Right atrium auricular region (tissue), 2 donors: ENCODE measurements at regions not wholly inside any gene's neighbourhood (a gene's known extent, or its start where the extent isn't known, plus 50 kb on each side); places are given as distances from the start of the nearest gene placed in this dataset.

Source experiments
- DNase-seq: peaks from one replicate; pipeline ENCODE4 v3.0.0-alpha.2; 2019; ENCODE audit warnings: low spot score
- H3K27ac ChIP-seq, 2 donors: fragments of 200-600 bp; sonication (generic); 1 replicate in 1 of 2; 2 replicates in 1 of 2; pipeline ENCODE4 v1.5.1; 2016 to 2019
- H3K27me3 ChIP-seq, 2 donors: fragments of 200-600 bp; sonication (generic); one replicate each; pipeline versions ENCODE4 v1.5.1 to v1.6.0; 2017 to 2019
- H3K36me3 ChIP-seq: fragments of 200-600 bp; sonication (generic); one replicate; pipeline ENCODE4 v1.5.1; 2016
- H3K4me1 ChIP-seq, 2 donors: fragments of 200-600 bp; sonication (generic); one replicate each; pipeline versions ENCODE4 v1.5.1 to v1.6.0; 2017 to 2019
- H3K4me3 ChIP-seq, 2 donors: fragments of 200-600 bp; sonication (generic); 1 replicate in 1 of 2; 2 replicates in 1 of 2; pipeline ENCODE4 v1.5.1; 2017 to 2019; ENCODE audit warnings: mild to moderate bottlenecking in 1 of 2, moderate library complexity in 1 of 2
- H3K9me3 ChIP-seq, 2 donors: fragments of 200-600 bp; sonication (generic); one replicate each; pipeline ENCODE4 v1.5.1; 2019
- CTCF ChIP-seq, 2 donors: fragments of 200-600 bp; sonication (generic); IDR thresholded peaks; one replicate each; pipeline ENCODE4 v1.5.1; 2019; ENCODE audit warnings: antibody characterized with exemption in 2 of 2

- no peak for TF ChIP-seq CTCF (IDR thresholded peaks at IDR 0.05)
- DNase-seq = peak; percentile 9
- Histone ChIP-seq H3K9me3 (no peaks in the 10 kb centered on the region), H3K36me3 (no peaks in the 10 kb centered on the region), H3K27me3 (no peaks in the 10 kb centered on the region), H3K4me1 (no peaks in the 10 kb centered on the region), H3K27ac (no peak overlapping the region), H3K4me3 (no peak overlapping the region)
Observed at GRCh38 chr1:29646161-29646775, 409.9 kb downstream of the PTPRU start.

- Histone ChIP-seq H3K36me3 (no peaks in the 10 kb centered on the region), H3K4me1 (no peaks in the 10 kb centered on the region), H3K27ac (no peak overlapping the region), H3K9me3 (no peaks in the 10 kb centered on the region), H3K4me3 (no peak overlapping the region), H3K27me3 (no peaks in the 10 kb centered on the region)
- TF ChIP-seq CTCF (IDR thresholded peaks at IDR 0.05) = no peak
- DNase-seq = no peak
Observed at GRCh38 chr1:29645586-29645985, 409.3 kb downstream of the PTPRU start.

GRCh38 chr1:29644812-29645211 lies 408.5 kb downstream of the PTPRU start:
- no peak overlapping the region for H3K4me3 ChIP-seq
- H3K27ac ChIP-seq = no peak overlapping the region
- H3K27me3 ChIP-seq = no peaks in the 10 kb centered on the region
- no peaks in the 10 kb centered on the region for H3K9me3 ChIP-seq
- no peaks in the 10 kb centered on the region for H3K4me1 ChIP-seq
- no peak for DNase-seq
- no peak for TF ChIP-seq CTCF (IDR thresholded peaks at IDR 0.05)
- H3K36me3 ChIP-seq = no peaks in the 10 kb centered on the region

GRCh38 chr1:29643838-29644440 lies 407.6 kb downstream of the PTPRU start:
- H3K36me3 ChIP-seq = no peaks in the 10 kb centered on the region
- H3K4me1 ChIP-seq = no peaks in the 10 kb centered on the region
- peak; percentile 9 for DNase-seq
- no peak overlapping the region for H3K27ac ChIP-seq
- no peak for TF ChIP-seq CTCF (IDR thresholded peaks at IDR 0.05)
- no peaks in the 10 kb centered on the region for H3K27me3 ChIP-seq
- no peak overlapping the region for H3K4me3 ChIP-seq
- no peaks in the 10 kb centered on the region for H3K9me3 ChIP-seq

GRCh38 chr1:29643281-29643680 lies 407.0 kb downstream of the PTPRU start:
- no peaks in the 10 kb centered on the region for H3K9me3 ChIP-seq
- no peaks in the 10 kb centered on the region for H3K36me3 ChIP-seq
- H3K4me1 ChIP-seq = no peaks in the 10 kb centered on the region
- DNase-seq = peak; percentile 50
- no peak overlapping the region for H3K4me3 ChIP-seq
- H3K27ac ChIP-seq = no peak overlapping the region
- TF ChIP-seq CTCF (IDR thresholded peaks at IDR 0.05) = no peak
- no peaks in the 10 kb centered on the region for H3K27me3 ChIP-seq

GRCh38 chr1:29642519-29642918 lies 406.2 kb downstream of the PTPRU start:
- Histone ChIP-seq H3K27me3 (no peaks in the 10 kb centered on the region), H3K9me3 (no peaks in the 10 kb centered on the region), H3K27ac (no peak overlapping the region), H3K4me3 (no peak overlapping the region), H3K4me1 (no peaks in the 10 kb centered on the region), H3K36me3 (no peaks in the 10 kb centered on the region)
- no peak for TF ChIP-seq CTCF (IDR thresholded peaks at IDR 0.05)
- no peak for DNase-seq
